ENCODE measurements at regions not wholly inside any gene's neighbourhood (a gene's known extent, or its start where the extent isn't known, plus 50 kb on each side); places are given as distances from the start of the nearest gene placed in this dataset.

- TF ChIP-seq CTCF (IDR thresholded peaks at IDR 0.05) = no peak
- ATAC-seq (ENCODE audit: low FRiP score) (no peak), DNase-seq (ENCODE audit: low spot score) (no peak)
Measured at GRCh38 chr6:139852488-139853140, 478.2 kb upstream of the CITED2 start.

DNA sequence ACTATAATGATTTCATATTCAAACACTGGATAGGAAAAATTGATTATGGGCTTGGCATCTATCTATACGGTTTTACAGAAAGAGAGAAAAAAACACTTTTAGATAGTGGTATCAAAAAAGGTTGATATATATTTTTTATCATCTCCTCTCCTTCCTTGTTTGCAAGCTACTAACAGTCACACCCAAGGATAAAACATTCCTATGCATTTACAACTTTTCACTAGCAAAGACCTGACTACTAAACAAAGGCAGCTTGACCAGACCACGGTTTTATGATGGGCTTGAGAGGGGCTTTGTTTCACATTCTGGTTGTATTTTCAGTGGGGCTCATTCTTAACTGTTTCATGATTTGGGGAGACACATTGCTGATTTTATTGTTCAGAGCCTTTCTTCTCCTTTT, 477.6 kb upstream of the CITED2 start:
- no peak for TF ChIP-seq CTCF (IDR thresholded peaks at IDR 0.05)
- DNase-seq (ENCODE audit: low spot score) (no peak), ATAC-seq (ENCODE audit: low FRiP score) (no peak)

DNA sequence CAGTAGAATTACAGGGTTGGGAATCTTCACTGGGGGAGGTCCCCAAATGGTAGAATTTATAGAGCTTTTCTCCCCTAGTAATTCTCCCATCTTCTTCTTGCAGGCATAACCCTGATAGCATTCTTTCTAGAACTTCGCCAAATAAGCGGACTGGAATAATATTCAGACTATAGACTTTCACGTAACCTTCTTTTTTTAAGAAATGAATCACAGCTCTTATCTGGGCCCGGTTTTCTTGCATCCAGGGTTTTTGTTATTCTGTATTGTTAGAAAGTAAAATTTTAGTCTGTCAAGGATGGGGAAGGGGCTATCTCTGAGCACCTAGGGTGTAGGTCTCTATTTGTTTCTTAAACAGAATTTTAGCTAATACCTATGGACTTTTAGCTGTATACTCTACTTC, 476.8 kb upstream of the CITED2 start:
- no peak for TF ChIP-seq CTCF (IDR thresholded peaks at IDR 0.05)
- ATAC-seq (ENCODE audit: low FRiP score) (no peak), DNase-seq (ENCODE audit: low spot score) (no peak)

GRCh38 chr6:139850512-139850911, 476.1 kb upstream of the CITED2 start:
- DNase-seq (ENCODE audit: low spot score) = no peak
- TF ChIP-seq CTCF (IDR thresholded peaks at IDR 0.05) = no peak
- no peak for ATAC-seq (ENCODE audit: low FRiP score)

- no peak for ATAC-seq (ENCODE audit: low FRiP score)
- no peak for TF ChIP-seq CTCF (IDR thresholded peaks at IDR 0.05)
Measured at GRCh38 chr6:139847457-139847813, 473.0 kb upstream of the CITED2 start.

DNA sequence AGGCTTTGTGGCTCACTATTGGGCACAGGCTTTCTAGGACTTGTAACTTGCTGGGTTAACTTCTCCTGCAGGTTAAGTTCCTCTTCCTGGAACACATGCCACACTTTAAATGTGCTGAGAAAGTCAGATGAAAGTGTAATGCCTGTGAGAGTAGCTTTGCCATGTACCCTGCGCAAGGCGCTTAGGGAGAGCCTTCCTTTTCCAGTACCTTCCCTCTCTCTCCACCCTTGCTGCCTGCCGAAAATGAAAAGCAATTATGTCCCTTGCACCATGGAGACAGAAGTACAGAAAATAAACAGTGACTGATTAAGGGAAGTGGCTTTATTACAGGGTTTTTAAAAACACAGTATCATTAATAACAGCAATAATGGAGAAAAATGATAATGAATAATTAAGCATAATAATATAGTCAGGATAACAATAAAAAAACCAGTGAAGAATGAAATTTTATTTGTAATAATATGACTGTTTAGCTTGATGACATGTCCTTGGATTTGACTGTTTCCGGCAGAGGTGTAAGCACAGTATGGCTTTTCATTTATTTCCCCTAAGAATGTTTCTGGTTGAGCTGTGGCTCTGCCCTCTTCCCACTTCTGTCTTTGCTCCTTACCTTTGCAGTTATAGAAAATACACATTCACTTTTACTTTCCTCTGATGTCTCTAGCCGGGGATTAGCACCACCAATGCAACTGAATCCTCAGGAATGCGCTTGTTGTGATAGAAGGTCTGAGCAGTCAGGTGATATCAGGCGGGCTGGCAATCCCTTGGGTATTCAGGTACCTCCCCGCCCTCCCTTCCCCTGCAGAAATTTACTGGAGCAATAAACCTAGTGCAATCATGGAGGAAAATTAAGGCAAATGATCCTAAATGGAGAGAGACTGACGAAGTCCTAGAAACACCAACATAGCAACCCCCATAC, 472.3 kb upstream of the CITED2 start:
- DNase-seq (ENCODE audit: low spot score) (no peak), ATAC-seq (ENCODE audit: low FRiP score) (no peak)
- TF ChIP-seq CTCF (IDR thresholded peaks at IDR 0.05) = no peak

More at GRCh38 chr6:139847457-139847813, 473.0 kb upstream of the CITED2 start:
- no peak for DNase-seq (ENCODE audit: low spot score)

DNA sequence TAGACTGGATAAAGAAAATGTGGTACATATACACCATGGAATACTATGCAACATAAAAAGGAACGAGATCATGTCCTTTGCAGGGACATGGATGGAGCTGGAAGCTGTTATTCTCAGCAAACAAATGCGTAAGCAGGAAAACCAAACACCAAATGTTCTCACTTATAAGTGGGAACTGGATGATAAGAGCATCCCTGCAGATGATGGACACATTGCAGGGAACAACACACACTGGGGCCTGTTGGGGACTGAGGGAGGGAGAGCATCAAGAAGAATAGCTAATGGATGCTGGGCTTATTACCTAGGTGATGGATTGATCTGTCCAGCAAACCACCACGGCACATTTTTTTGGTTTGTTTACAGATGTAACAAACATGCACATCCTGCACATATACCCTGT, 470.5 kb upstream of the CITED2 start:
- no peak for TF ChIP-seq CTCF (IDR thresholded peaks at IDR 0.05)
- no peak for DNase-seq (ENCODE audit: low spot score)
- no peak for ATAC-seq (ENCODE audit: low FRiP score)
